ENCODE measurements at regions not wholly inside any gene's neighbourhood (a gene's known extent, or its start where the extent isn't known, plus 50 kb on each side); places are given as distances from the start of the nearest gene placed in this dataset.

GRCh38 chr13:108087810-108088209 is 127.5 kb downstream of the LIG4 start:
- TF ChIP-seq POLR2A (IDR thresholded peaks at IDR 0.05) (no peak), POLR2AphosphoS5 (IDR thresholded peaks at IDR 0.05) (no peak)
- TF ChIP-seq, protein P1, sequence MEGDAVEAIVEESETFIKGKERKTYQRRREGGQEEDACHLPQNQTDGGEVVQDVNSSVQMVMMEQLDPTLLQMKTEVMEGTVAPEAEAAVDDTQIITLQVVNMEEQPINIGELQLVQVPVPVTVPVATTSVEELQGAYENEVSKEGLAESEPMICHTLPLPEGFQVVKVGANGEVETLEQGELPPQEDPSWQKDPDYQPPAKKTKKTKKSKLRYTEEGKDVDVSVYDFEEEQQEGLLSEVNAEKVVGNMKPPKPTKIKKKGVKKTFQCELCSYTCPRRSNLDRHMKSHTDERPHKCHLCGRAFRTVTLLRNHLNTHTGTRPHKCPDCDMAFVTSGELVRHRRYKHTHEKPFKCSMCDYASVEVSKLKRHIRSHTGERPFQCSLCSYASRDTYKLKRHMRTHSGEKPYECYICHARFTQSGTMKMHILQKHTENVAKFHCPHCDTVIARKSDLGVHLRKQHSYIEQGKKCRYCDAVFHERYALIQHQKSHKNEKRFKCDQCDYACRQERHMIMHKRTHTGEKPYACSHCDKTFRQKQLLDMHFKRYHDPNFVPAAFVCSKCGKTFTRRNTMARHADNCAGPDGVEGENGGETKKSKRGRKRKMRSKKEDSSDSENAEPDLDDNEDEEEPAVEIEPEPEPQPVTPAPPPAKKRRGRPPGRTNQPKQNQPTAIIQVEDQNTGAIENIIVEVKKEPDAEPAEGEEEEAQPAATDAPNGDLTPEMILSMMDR (IDR thresholded peaks at IDR 0.05): no peak

Measured in breast epithelium (tissue), 3 donors.